Tibial artery (tissue), 4 donors: ENCODE measurements at regions not wholly inside any gene's neighbourhood (a gene's known extent, or its start where the extent isn't known, plus 50 kb on each side); places are given as distances from the start of the nearest gene placed in this dataset.

Experiments used
- DNase-seq, 2 donors: peaks; one replicate each; pipeline ENCODE4 v3.0.0-alpha.2; 2019
- H3K27ac ChIP-seq, 2 donors: fragments of 200-600 bp; sonication (generic) in 1 of 2; 1 replicate in 1 of 2; 2 replicates in 1 of 2; pipeline ENCODE4 v1.5.1; 2018 to 2019; ENCODE audit warnings: mild to moderate bottlenecking in 1 of 2
- H3K27me3 ChIP-seq, 2 donors: fragments of 200-600 bp; sonication (generic) in 1 of 2; one replicate each; pipeline versions ENCODE4 v1.5.1 to v1.6.0; 2016 to 2019
- H3K36me3 ChIP-seq, 3 donors: fragments of 200-600 bp; sonication (generic) in 2 of 3; one replicate each; pipeline ENCODE4 v1.5.1; 2016 to 2019; ENCODE audit warnings: mild to moderate bottlenecking in 2 of 3
- H3K4me1 ChIP-seq, 4 donors: fragments of 200-600 bp; sonication (generic) in 2 of 4; 1 replicate in 3 of 4; 2 replicates in 1 of 4; pipeline ENCODE4 v1.5.1; 2016 to 2019
- H3K4me3 ChIP-seq, 2 donors: fragments of 200-600 bp; sonication (generic) in 1 of 2; 1 replicate in 1 of 2; 2 replicates in 1 of 2; pipeline ENCODE4 v1.5.1; 2018 to 2019; ENCODE audit warnings: mild to moderate bottlenecking in 2 of 2
- H3K9me3 ChIP-seq, 3 donors: fragments of 200-600 bp; sonication (generic) in 1 of 3; one replicate each; pipeline ENCODE4 v1.5.1; 2016 to 2019
- intact Hi-C: fragments of 100-400 bp; cut with DNase I; formaldehyde crosslinking; loops from one replicate; pipeline ENCODE4 v1.15.0; 2023; ENCODE audit warnings: low total_unique reads
- TF ChIP-seq, protein P1 (sequence below), 2 experiments: fragments of 200-600 bp in 1 of 2; fragments of 450-650 bp in 1 of 2; IDR thresholded peaks; one replicate each; pipeline ENCODE4 v1.5.1; 2017 to 2019; ENCODE audit warnings: antibody characterized with exemption in 2 of 2, mild to moderate bottlenecking in 1 of 2, moderate library complexity in 1 of 2

DNA sequence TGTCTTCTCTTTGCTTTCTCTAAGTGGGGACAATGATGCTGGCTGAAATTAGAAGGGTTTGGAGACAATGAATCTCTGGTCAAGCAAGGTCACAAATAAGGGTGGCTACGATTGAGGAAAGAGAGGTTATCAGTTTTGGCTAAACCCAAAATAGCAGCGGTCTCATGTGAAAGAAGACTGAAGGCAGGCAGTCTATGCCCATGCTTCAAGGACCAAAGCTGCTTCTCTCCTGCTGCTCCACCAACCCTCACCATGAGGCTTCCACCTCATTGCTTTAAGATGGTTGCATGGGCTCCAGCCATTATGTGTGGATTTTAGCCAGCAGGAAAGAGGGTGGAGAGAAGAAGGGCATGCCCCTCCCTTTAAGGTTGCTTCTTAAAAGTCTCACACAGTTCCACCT lies 114.1 kb upstream of the TRIM2 start:
- H3K4me3 ChIP-seq, result no peak overlapping the region
- H3K27ac ChIP-seq, result no peak overlapping the region
- intact Hi-C loops, result no loop called here
- H3K9me3 ChIP-seq, result no peaks in the 10 kb centered on the region
- no peak for DNase-seq
- H3K4me1 ChIP-seq, result peaks cover 0 to 23% (median 10%) of the 10 kb centered on the region in 4 donors
- no peaks in the 10 kb centered on the region for H3K36me3 ChIP-seq
- TF ChIP-seq, protein P1, sequence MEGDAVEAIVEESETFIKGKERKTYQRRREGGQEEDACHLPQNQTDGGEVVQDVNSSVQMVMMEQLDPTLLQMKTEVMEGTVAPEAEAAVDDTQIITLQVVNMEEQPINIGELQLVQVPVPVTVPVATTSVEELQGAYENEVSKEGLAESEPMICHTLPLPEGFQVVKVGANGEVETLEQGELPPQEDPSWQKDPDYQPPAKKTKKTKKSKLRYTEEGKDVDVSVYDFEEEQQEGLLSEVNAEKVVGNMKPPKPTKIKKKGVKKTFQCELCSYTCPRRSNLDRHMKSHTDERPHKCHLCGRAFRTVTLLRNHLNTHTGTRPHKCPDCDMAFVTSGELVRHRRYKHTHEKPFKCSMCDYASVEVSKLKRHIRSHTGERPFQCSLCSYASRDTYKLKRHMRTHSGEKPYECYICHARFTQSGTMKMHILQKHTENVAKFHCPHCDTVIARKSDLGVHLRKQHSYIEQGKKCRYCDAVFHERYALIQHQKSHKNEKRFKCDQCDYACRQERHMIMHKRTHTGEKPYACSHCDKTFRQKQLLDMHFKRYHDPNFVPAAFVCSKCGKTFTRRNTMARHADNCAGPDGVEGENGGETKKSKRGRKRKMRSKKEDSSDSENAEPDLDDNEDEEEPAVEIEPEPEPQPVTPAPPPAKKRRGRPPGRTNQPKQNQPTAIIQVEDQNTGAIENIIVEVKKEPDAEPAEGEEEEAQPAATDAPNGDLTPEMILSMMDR (IDR thresholded peaks at IDR 0.05), result no peak
- no peaks in the 10 kb centered on the region for H3K27me3 ChIP-seq

DNA sequence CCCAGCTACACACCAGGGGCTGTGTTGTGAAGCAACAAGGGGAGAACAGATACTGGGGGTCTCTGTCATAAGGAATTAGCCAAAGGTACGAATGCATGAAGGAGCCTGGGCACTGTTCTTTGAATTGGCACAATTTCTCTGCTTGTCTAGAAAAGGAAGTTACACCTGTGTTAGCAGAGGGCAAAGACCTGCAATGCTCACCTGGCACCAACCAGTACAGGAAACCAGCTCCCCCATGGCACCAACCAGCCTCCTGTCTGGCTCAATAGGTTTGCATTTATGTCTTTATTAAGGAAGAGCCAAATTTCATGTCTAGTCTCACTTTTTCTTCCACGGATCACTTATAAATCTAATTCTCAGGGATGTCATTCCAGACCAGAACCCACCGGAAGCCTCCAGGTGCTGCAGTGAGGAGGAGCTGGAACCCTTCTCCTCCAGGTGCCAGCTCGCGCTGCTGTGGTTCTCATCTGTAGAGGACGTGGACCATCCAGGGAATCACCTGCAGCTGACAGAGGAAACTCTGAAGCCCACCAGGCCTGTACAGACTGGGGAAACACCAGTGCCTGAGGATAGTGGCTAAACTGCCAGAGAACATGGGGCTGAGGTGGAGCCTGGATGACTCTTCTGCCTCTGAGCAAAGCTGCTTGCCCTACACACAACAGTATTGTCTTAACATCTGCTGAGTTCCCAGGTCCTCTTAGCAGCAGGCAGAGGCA lies 113.4 kb upstream of the TRIM2 start:
- intact Hi-C loops, result no loop called here
- Histone ChIP-seq H3K4me3 (no peak overlapping the region), H3K9me3 (no peaks in the 10 kb centered on the region), H3K4me1 (peaks cover 0 to 18% (median 10%) of the 10 kb centered on the region in 4 donors), H3K27ac (no peak overlapping the region), H3K27me3 (no peaks in the 10 kb centered on the region), H3K36me3 (no peaks in the 10 kb centered on the region)
- DNase-seq, result no peak
- TF ChIP-seq, protein P1 (IDR thresholded peaks at IDR 0.05), result no peak

DNA sequence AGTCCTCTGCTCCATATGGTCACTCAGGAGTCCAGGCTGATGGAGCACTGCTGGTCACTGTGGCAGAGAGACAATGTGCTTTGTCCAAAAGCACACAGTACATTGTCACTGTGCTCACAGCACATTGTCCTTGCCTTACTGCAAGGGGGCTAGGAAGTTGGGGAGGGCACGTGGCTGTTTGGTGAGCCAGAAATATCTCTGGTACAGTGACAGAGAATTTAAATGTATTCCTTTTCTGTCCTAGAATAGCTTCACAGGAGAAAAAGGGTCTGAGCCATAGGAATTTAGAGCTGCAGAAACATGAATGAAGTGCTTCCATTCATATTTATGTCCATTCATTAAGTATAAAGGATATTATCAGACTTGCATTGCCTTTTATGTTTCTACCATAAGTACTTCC lies 110.8 kb upstream of the TRIM2 start:
- Histone ChIP-seq H3K4me1 (peaks cover 0 to 16% (median 10%) of the 10 kb centered on the region in 4 donors), H3K4me3 (no peak overlapping the region), H3K27ac (no peak overlapping the region), H3K9me3 (no peaks in the 10 kb centered on the region), H3K36me3 (no peaks in the 10 kb centered on the region), H3K27me3 (no peaks in the 10 kb centered on the region)
- intact Hi-C loops, result no loop called here
- TF ChIP-seq, protein P1 (IDR thresholded peaks at IDR 0.05), result no peak
- DNase-seq, result no peak

DNA sequence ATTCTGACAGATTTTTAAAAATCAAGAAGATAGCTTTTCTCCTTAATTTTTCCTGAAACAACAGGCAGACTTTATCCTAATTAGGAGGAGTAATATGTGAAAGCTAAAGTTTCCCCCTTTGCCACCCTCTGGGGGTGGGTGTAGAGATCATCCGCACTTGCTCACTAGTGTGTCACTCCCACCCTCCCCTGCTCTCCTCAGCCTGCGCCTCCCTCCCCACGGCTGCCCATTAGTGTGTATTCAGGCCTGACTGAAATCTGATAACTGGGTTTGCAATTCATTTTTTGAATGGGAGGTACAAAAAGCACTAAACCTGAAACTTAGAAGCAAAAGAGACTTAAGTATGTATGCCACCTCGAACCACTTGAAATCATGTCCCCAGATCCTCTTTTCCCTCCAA lies 110.4 kb upstream of the TRIM2 start:
- intact Hi-C loops, result no loop called here
- Histone ChIP-seq H3K27me3 (no peaks in the 10 kb centered on the region), H3K27ac (no peak overlapping the region), H3K4me3 (no peak overlapping the region), H3K4me1 (peaks cover 0 to 12% (median 10%) of the 10 kb centered on the region in 4 donors), H3K36me3 (no peaks in the 10 kb centered on the region), H3K9me3 (no peaks in the 10 kb centered on the region)
- TF ChIP-seq, protein P1 (IDR thresholded peaks at IDR 0.05), result no peak
- no peak for DNase-seq

DNA sequence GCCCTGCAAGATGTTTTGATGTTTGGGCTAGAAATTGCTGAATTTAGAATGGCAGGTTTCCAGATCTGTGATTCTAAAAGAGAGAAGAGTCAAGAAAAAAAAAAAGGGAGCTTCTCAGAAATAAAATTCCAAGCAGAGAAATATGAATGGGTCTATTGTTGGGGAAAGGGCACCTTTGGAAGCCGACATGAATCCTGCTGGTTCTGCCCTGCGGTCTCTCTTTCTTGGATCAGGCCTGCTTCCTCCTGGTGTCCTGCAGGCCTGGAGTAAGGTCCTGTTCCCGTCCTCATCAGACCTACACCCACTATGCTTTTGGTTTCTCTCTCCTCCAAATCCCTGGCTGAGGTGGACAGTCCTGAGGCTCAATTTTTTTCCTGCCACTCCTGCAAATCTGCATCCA lies 109.8 kb upstream of the TRIM2 start:
- intact Hi-C loops, result no loop called here

More for the DNA sequence above, 109.8 kb upstream of the TRIM2 start:
- no peaks in the 10 kb centered on the region for H3K9me3 ChIP-seq
- H3K36me3 ChIP-seq, result no peaks in the 10 kb centered on the region
- no peak overlapping the region for H3K4me3 ChIP-seq
- DNase-seq, result no peak
- TF ChIP-seq, protein P1 (IDR thresholded peaks at IDR 0.05), result no peak
- peaks cover 0 to 7% (median 4%) of the 10 kb centered on the region in 4 donors for H3K4me1 ChIP-seq
- no peak overlapping the region for H3K27ac ChIP-seq
- H3K27me3 ChIP-seq, result no peaks in the 10 kb centered on the region
